Right atrium auricular region (tissue), 2 donors: ENCODE measurements at regions not wholly inside any gene's neighbourhood (a gene's known extent, or its start where the extent isn't known, plus 50 kb on each side); places are given as distances from the start of the nearest gene placed in this dataset.

Source experiments
- DNase-seq: peaks from one replicate; pipeline ENCODE4 v3.0.0-alpha.2; 2019; ENCODE audit warnings: low spot score
- H3K27ac ChIP-seq, 2 donors: fragments of 200-600 bp; sonication (generic); 1 replicate in 1 of 2; 2 replicates in 1 of 2; pipeline ENCODE4 v1.5.1; 2016 to 2019
- H3K27me3 ChIP-seq, 2 donors: fragments of 200-600 bp; sonication (generic); one replicate each; pipeline versions ENCODE4 v1.5.1 to v1.6.0; 2017 to 2019
- H3K36me3 ChIP-seq: fragments of 200-600 bp; sonication (generic); one replicate; pipeline ENCODE4 v1.5.1; 2016
- H3K4me1 ChIP-seq, 2 donors: fragments of 200-600 bp; sonication (generic); one replicate each; pipeline versions ENCODE4 v1.5.1 to v1.6.0; 2017 to 2019
- H3K4me3 ChIP-seq, 2 donors: fragments of 200-600 bp; sonication (generic); 1 replicate in 1 of 2; 2 replicates in 1 of 2; pipeline ENCODE4 v1.5.1; 2017 to 2019; ENCODE audit warnings: mild to moderate bottlenecking in 1 of 2, moderate library complexity in 1 of 2
- H3K9me3 ChIP-seq, 2 donors: fragments of 200-600 bp; sonication (generic); one replicate each; pipeline ENCODE4 v1.5.1; 2019
- TF ChIP-seq, protein P1 (sequence below), 2 donors: fragments of 200-600 bp; sonication (generic); IDR thresholded peaks; one replicate each; pipeline ENCODE4 v1.5.1; 2019; ENCODE audit warnings: antibody characterized with exemption in 2 of 2

DNA sequence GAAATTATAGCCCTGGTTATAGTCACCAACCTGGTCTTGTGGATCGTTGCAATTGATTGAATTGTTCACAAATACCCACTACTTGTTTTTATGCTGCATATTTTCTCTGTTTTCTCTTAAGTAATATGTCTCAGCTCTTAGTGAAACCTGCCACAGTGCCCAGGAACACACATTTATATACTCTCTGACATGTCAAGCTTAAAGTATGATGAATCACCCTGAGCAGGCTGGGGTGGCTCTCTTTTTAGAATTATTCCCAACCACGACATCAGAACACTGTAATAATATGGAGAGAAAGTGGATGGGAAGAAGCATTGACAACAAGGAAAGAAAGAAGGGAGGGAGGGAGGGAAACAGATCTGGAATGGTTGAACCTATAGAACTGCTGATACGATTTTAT, 72.8 kb upstream of the ZNF608 start:
- H3K4me1 ChIP-seq = peaks cover 0 to 8% of the 10 kb centered on the region in 2 donors
- H3K27ac ChIP-seq = no peak overlapping the region
- no peaks in the 10 kb centered on the region for H3K36me3 ChIP-seq
- DNase-seq = no peak
- H3K4me3 ChIP-seq = no peak overlapping the region
- TF ChIP-seq, protein P1, sequence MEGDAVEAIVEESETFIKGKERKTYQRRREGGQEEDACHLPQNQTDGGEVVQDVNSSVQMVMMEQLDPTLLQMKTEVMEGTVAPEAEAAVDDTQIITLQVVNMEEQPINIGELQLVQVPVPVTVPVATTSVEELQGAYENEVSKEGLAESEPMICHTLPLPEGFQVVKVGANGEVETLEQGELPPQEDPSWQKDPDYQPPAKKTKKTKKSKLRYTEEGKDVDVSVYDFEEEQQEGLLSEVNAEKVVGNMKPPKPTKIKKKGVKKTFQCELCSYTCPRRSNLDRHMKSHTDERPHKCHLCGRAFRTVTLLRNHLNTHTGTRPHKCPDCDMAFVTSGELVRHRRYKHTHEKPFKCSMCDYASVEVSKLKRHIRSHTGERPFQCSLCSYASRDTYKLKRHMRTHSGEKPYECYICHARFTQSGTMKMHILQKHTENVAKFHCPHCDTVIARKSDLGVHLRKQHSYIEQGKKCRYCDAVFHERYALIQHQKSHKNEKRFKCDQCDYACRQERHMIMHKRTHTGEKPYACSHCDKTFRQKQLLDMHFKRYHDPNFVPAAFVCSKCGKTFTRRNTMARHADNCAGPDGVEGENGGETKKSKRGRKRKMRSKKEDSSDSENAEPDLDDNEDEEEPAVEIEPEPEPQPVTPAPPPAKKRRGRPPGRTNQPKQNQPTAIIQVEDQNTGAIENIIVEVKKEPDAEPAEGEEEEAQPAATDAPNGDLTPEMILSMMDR (IDR thresholded peaks at IDR 0.05) = no peak
- no peaks in the 10 kb centered on the region for H3K9me3 ChIP-seq
- no peaks in the 10 kb centered on the region for H3K27me3 ChIP-seq

DNA sequence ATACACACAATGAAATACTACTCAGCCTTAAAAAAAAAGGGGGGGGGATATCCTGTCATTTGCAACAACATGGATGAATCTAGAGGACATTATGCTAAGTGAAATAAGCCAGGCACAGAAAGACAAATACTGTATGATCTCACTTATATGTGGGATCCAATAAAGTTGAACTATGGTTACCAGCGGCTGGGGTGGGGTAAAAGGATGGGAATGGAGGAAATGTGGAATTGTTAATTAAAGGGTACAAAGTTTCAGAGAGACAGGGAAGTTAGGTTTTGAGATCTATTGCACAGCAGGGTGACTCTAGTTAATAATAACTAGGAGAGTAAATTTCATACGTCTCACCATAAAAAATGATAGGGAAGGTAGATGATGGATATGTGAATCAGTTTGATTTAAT, 76.2 kb upstream of the ZNF608 start:
- DNase-seq = no peak
- Histone ChIP-seq H3K9me3 (no peaks in the 10 kb centered on the region), H3K36me3 (no peaks in the 10 kb centered on the region), H3K4me1 (peaks cover 0 to 17% of the 10 kb centered on the region in 2 donors), H3K4me3 (no peak overlapping the region), H3K27ac (no peak overlapping the region), H3K27me3 (no peaks in the 10 kb centered on the region)
- TF ChIP-seq, protein P1 (IDR thresholded peaks at IDR 0.05) = no peak

DNA sequence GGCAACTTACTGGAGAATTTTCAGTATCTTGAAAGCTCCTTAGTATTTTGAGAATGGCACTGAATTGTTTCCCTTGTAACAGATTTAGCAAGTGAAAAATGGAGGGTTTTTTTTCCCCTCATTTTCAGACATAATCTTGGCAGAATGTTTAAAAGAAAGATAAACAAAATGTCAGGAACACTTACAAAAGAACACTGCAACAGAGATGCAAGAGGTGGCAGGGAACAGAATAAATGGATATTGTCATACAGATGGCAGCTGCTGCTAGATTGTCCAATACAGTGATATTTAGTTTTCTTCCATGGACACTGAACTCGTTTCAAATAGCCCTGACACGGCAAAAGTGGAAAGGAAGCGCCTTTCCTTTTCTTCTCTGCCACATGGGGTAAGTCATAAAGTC, 76.9 kb upstream of the ZNF608 start:
- Histone ChIP-seq H3K27me3 (no peaks in the 10 kb centered on the region), H3K27ac (no peak overlapping the region)

DNA sequence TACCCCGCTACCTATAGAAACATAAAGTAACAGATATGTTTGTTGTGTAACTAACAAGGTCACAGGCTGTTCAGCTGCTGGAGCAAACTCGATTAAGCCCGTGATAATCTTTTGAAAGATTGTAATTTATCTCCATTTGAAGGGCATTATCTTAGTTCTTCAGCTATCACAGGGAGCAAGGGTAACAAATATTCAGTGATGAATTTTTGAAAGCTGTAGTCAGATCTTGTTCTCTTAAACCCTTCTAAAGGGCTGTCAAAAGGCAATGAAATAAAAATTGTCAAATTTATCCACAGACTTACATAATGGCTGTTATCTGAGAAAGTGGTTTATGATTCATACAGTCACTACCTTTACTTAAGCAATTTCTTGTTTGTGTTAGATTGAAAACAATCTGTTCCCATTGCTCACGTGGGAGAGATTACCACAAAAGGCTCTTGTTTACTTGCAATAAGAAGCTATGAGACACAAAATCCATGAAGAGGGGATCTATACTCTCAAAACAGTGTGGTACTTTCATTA, 78.3 kb upstream of the ZNF608 start:
- H3K9me3 ChIP-seq = no peaks in the 10 kb centered on the region
- H3K27me3 ChIP-seq = no peaks in the 10 kb centered on the region
- H3K4me1 ChIP-seq = peaks cover 0 to 17% of the 10 kb centered on the region in 2 donors
- TF ChIP-seq, protein P1 (IDR thresholded peaks at IDR 0.05) = no peak
- no peaks in the 10 kb centered on the region for H3K36me3 ChIP-seq
- DNase-seq = no peak
- no peak overlapping the region for H3K4me3 ChIP-seq
- H3K27ac ChIP-seq = peak overlapping the region in 1 of 2 donors; percentile 33

More for the DNA sequence above, 76.9 kb upstream of the ZNF608 start:
- H3K36me3 ChIP-seq = no peaks in the 10 kb centered on the region
- DNase-seq = no peak
- TF ChIP-seq, protein P1 (IDR thresholded peaks at IDR 0.05) = no peak
- H3K9me3 ChIP-seq = no peaks in the 10 kb centered on the region
- H3K4me3 ChIP-seq = no peak overlapping the region
- H3K4me1 ChIP-seq = peaks cover 0 to 17% of the 10 kb centered on the region in 2 donors

DNA sequence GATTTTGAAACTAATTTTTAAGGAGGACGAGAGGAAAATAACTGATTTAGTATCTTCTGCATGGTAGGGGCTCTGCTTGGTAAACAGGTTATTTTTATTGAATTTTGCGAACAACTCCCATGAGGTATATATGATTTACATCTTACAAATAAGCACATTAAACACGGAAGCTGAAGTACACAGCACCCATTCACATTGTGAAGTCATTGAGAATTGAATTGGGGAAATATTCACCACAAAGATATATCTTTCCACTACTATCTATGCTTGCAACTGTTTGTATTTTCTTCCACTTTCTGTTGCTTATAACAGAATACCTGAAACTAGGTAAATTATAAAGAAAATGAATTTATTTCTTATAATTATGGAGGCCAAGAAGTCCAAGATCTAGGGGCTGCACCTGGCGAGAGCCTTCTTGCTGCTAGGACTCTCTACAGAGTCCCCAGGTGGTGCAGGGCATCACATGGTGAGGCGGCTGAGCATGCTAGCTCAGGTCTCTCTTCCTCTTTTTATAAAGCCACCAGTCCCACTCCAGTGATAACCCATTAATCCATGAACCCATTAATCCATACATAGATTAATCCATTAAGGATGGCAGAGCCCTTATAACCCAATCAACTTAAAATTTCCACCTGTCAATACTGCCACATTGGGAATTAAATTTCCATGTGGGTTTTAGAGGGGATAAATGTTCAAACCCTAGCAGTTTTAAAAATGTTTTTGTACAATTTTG, 79.0 kb upstream of the ZNF608 start:
- Histone ChIP-seq H3K36me3 (no peaks in the 10 kb centered on the region), H3K4me1 (peaks cover 0 to 17% of the 10 kb centered on the region in 2 donors), H3K4me3 (no peak overlapping the region), H3K27me3 (no peaks in the 10 kb centered on the region), H3K9me3 (no peaks in the 10 kb centered on the region), H3K27ac (peak overlapping the region in 1 of 2 donors; percentile 33)
- TF ChIP-seq, protein P1 (IDR thresholded peaks at IDR 0.05) = no peak
- no peak for DNase-seq
